ENCODE measurements at regions not wholly inside any gene's neighbourhood (a gene's known extent, or its start where the extent isn't known, plus 50 kb on each side); places are given as distances from the start of the nearest gene placed in this dataset.

GRCh38 chr4:82240410-82240809 is 133.4 kb downstream of the HNRNPD start:
- TF ChIP-seq, protein P1, sequence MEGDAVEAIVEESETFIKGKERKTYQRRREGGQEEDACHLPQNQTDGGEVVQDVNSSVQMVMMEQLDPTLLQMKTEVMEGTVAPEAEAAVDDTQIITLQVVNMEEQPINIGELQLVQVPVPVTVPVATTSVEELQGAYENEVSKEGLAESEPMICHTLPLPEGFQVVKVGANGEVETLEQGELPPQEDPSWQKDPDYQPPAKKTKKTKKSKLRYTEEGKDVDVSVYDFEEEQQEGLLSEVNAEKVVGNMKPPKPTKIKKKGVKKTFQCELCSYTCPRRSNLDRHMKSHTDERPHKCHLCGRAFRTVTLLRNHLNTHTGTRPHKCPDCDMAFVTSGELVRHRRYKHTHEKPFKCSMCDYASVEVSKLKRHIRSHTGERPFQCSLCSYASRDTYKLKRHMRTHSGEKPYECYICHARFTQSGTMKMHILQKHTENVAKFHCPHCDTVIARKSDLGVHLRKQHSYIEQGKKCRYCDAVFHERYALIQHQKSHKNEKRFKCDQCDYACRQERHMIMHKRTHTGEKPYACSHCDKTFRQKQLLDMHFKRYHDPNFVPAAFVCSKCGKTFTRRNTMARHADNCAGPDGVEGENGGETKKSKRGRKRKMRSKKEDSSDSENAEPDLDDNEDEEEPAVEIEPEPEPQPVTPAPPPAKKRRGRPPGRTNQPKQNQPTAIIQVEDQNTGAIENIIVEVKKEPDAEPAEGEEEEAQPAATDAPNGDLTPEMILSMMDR (optimal IDR thresholded peaks at IDR 0.05 in 1 of 3, IDR thresholded peaks at IDR 0.05 in 1 of 3, conservative IDR thresholded peaks at IDR 0.05 in 1 of 3; ENCODE audit: extremely low read depth in 1 of 3, insufficient read depth in 2 of 3, low read length in 3 of 3): no peak
- TF ChIP-seq EZH2 (IDR thresholded peaks at IDR 0.05; ENCODE audit: low read length): no peak

All from keratinocyte (primary cell).